ENCODE measurements at regions not wholly inside any gene's neighbourhood (a gene's known extent, or its start where the extent isn't known, plus 50 kb on each side); places are given as distances from the start of the nearest gene placed in this dataset.

DNA sequence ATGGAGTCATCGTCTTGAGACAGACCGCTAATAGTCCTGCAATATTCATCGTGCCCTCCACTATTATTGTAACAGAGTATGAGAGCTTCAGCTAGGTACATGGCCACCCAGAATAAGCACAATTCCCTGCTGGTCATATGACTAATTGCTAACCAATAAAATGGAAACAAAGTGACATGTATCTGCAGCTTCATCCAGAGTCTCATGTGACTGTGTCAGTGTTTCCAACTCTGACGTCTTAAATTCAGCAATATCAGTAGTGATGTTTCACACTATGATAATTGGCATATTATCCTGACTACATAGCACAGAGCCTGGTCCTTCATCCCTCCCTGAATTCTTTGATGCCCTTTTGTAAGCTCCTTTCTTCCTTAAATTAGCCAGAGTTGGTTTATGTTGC lies 167.4 kb downstream of the RPS29 start:
- H3K4me3 ChIP-seq (ENCODE audit: low read depth, low read length) = no peak overlapping the region
- TF ChIP-seq, protein P1, sequence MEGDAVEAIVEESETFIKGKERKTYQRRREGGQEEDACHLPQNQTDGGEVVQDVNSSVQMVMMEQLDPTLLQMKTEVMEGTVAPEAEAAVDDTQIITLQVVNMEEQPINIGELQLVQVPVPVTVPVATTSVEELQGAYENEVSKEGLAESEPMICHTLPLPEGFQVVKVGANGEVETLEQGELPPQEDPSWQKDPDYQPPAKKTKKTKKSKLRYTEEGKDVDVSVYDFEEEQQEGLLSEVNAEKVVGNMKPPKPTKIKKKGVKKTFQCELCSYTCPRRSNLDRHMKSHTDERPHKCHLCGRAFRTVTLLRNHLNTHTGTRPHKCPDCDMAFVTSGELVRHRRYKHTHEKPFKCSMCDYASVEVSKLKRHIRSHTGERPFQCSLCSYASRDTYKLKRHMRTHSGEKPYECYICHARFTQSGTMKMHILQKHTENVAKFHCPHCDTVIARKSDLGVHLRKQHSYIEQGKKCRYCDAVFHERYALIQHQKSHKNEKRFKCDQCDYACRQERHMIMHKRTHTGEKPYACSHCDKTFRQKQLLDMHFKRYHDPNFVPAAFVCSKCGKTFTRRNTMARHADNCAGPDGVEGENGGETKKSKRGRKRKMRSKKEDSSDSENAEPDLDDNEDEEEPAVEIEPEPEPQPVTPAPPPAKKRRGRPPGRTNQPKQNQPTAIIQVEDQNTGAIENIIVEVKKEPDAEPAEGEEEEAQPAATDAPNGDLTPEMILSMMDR (IDR thresholded peaks at IDR 0.05; ENCODE audit: insufficient read depth, low read depth, low read length) = no peak
- no peak for DNase-seq (ENCODE audit: low read depth)

DNA sequence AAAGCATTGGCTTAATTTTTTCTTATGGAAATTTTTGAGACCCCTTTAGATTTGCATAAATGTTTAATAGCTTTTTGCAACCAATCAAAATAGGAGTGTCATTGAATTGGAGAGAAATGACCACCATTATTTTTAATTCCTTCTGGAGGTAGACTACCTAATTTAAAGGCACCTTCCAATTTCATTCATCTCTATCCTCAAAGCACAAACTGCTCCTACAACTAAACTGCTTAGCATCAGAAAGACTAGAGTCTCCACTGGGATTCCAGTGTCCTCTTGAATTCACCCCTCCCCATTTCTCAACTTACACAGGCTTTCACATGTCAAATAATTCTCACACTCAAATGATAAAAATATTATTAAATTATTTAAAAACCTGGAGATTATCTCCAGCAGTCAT lies 168.4 kb downstream of the RPS29 start:
- no peak for DNase-seq (ENCODE audit: low read depth)
- no peak overlapping the region for H3K4me3 ChIP-seq (ENCODE audit: low read depth, low read length)
- TF ChIP-seq, protein P1 (IDR thresholded peaks at IDR 0.05; ENCODE audit: insufficient read depth, low read depth, low read length) = no peak

DNA sequence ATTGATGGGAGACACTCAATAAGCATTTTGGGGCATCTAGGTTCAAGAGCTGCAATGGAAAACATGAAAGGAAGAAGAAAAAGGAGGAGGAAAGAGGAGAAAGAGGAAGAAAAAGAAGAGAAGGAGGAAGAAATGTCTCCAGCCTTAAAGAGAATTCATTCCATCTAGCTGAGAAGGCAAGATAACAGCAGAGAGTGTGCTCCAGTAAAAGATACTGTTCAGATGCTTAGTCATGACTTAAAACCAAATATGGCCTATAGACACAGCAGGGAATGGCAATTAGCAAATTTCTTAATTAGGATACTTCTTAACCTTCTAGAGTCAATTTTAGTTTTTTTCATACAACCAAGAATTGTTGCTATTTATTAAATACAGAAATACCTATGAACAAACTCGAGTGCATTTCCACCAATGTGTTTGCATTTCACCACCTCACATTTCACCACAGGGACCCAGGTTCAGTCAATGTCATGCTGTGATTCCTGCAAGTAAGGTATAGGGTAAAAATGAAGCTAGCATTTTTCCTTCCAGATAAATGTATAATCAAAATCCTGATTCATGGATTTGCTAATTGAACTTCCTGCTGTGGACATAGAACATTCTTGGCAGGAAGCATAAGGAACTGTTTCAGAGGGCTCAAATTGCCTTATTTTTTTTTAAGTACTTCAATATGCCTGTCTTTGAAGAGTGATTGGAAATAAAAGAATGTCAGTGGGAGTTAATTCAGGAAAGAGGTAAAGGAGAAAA lies 177.8 kb downstream of the RPS29 start:
- no peak for DNase-seq (ENCODE audit: low read depth)
- TF ChIP-seq, protein P1 (IDR thresholded peaks at IDR 0.05; ENCODE audit: insufficient read depth, low read depth, low read length) = no peak
- H3K4me3 ChIP-seq (ENCODE audit: low read depth, low read length) = no peak overlapping the region

DNA sequence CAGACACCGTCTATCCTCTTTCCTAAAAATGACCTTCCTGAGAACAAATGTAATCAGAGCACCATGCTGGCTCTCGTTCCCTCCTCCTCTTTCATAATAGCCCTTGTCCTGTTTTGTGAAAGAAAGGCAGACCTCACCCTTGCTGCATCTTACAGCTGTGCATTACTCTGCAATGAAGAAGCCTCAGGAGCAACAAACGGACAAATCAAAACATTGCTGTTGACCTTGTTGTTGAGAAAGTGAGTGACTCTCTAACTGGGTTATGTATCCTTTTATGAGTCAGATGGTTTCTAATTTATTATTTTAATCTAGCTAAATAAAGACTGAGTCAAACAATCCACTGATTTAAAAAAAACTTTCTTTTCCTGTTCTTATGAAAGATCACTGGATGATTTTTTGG lies 180.9 kb downstream of the RPS29 start:
- TF ChIP-seq, protein P1 (IDR thresholded peaks at IDR 0.05; ENCODE audit: insufficient read depth, low read depth, low read length) = no peak
- DNase-seq (ENCODE audit: low read depth) = peak; percentile 22
- H3K4me3 ChIP-seq (ENCODE audit: low read depth, low read length) = no peak overlapping the region

DNA sequence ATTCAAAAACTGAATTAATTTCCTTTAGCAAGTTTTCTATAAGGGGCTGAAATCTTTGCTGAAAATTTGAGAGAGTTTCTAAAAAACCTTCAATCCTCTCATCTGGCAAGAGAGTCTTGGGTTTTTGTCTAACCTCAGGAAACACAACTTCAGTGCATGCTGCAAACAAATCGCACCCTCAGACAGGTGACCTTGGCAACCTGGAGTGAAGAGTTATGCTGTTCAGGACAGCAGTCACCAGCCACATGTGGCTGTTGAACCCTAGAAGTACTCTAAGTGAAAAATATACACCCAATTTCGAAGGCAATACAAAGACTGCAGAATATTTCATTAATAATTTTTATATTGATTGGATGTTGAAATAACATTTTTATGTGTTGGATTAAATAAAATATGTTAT lies 184.8 kb downstream of the RPS29 start:
- no peak for DNase-seq (ENCODE audit: low read depth)
- H3K4me3 ChIP-seq (ENCODE audit: low read depth, low read length) = no peak overlapping the region
- TF ChIP-seq, protein P1 (IDR thresholded peaks at IDR 0.05; ENCODE audit: insufficient read depth, low read depth, low read length) = no peak

DNA sequence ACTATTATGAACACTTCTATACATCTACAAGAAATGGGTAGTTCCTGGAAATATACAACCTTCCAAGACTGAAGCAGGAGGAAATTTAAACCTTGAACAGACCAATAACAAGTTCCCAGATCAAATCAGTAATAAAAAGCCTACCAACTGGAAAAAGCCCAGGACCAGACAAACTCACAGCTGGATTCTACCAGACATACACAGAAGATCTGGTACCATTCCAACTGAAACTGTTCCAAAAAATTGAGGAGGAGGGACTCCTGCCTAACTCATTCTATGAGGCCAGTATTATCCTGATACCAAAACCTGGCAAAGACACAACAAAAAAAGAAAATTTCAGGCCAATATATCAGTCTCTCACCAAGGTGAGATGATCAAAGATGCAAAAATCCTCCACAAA lies 189.4 kb downstream of the RPS29 start:
- TF ChIP-seq, protein P1 (IDR thresholded peaks at IDR 0.05; ENCODE audit: insufficient read depth, low read depth, low read length) = no peak
- H3K4me3 ChIP-seq (ENCODE audit: low read depth, low read length) = no peak overlapping the region
- DNase-seq (ENCODE audit: low read depth) = no peak

DNA sequence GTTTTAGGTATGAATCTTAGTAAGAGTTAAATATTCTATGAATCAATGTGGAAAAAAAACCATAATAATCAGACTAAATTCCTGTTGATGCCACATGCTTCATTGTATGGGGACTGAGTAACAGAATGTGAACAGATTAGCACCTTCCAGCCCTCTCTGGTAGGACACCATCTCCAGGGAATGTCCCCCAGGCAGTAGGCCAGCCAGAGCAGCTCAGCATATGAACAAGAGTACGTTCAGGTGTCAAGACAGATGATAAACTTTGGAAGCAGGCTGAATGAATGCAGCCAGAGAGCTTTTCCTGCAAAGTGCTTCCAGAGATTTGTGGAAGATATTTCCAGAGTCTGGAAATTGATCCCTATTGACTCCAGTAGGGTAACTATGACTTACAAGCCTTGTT lies 204.4 kb downstream of the RPS29 start:
- TF ChIP-seq, protein P1 (IDR thresholded peaks at IDR 0.05; ENCODE audit: insufficient read depth, low read depth, low read length) = no peak
- no peak overlapping the region for H3K4me3 ChIP-seq (ENCODE audit: low read depth, low read length)
- no peak for DNase-seq (ENCODE audit: low read depth)

Data from fibroblast of villous mesenchyme (primary cell).